ENCODE measurements at regions not wholly inside any gene's neighbourhood (a gene's known extent, or its start where the extent isn't known, plus 50 kb on each side); places are given as distances from the start of the nearest gene placed in this dataset.

DNA sequence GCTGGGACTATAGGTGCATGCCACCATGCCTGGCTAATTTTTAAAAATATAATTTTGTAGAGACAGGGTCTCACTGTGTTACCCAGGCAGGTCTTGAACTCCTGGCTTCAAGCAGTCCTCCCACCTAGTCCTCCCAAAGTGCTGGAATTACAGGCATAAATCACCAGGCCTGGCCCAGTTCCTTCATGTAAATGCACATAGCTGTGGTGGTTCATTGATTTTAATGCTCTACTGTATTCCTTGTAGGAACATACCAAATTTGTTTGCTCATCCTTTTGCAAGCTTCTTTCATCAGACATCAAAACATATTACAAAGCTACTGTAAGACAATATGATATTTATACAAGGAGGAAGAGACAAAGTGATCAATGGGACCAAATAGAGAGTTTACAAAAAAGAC, 237.5 kb upstream of the ESRRG start:
- Histone ChIP-seq H3K4me1 (no peaks in the 10 kb centered on the region), H3K27ac (no peak overlapping the region), H3K4me3 (replicated peaks in 1 of 3) (no peak overlapping the region), H3K9me3 (no peaks in the 10 kb centered on the region), H3K36me3 (no peaks in the 10 kb centered on the region), H3K27me3 (no peaks in the 10 kb centered on the region)
- intact Hi-C loops (cut with DNase I): no loop called here
- no peak for DNase-seq
- TF ChIP-seq POLR2A (IDR thresholded peaks at IDR 0.05) (no peak), CTCF (IDR thresholded peaks at IDR 0.05) (no peak)

DNA sequence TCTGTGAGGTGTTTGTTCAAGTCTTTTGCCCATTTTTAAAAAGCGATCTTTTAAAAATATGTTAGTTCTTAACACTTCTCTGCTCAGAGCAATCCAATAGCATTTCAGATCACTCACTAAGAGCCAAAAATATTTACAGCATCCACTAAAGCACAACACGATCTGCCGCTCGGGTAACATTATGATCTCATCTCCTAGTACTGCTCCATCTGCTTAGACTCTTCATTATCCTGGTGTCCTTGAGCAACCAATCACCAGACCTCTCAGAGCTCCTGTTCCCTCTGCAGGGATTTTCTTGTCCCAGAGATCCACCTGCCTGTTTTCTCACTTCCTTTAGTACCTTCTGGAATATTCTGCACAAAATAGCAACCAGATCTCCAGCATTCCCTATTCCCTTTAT, 235.3 kb upstream of the ESRRG start:
- no peaks in the 10 kb centered on the region for H3K4me1 ChIP-seq
- no peak for TF ChIP-seq CTCF (IDR thresholded peaks at IDR 0.05)
- TF ChIP-seq POLR2A (IDR thresholded peaks at IDR 0.05): no peak
- H3K9me3 ChIP-seq: no peaks in the 10 kb centered on the region
- no peak overlapping the region for H3K27ac ChIP-seq
- no peak for DNase-seq
- H3K36me3 ChIP-seq: no peaks in the 10 kb centered on the region
- intact Hi-C loops (cut with DNase I): no loop called here
- 94 to 96% methylated on average over 4 of the region's 4 CpGs for WGBS, 2 donors
- H3K4me3 ChIP-seq (replicated peaks in 1 of 3): no peak overlapping the region
- H3K27me3 ChIP-seq: no peaks in the 10 kb centered on the region

GRCh38 chr1:216953495-216953894, 230.3 kb upstream of the ESRRG start:
- intact Hi-C loops (cut with DNase I): no loop called here
- WGBS, 2 donors: 93 to 97% methylated on average over 2 of the region's 2 CpGs
- TF ChIP-seq CTCF (IDR thresholded peaks at IDR 0.05) (no peak), POLR2A (IDR thresholded peaks at IDR 0.05) (no peak)
- no peak for DNase-seq
- Histone ChIP-seq H3K36me3 (no peaks in the 10 kb centered on the region), H3K9me3 (no peaks in the 10 kb centered on the region), H3K4me1 (no peaks in the 10 kb centered on the region), H3K4me3 (replicated peaks in 1 of 3) (no peak overlapping the region), H3K27me3 (no peaks in the 10 kb centered on the region), H3K27ac (no peak overlapping the region)

- Histone ChIP-seq H3K4me1 (no peaks in the 10 kb centered on the region), H3K27ac (no peak overlapping the region), H3K4me3 (replicated peaks in 1 of 3) (no peak overlapping the region), H3K9me3 (no peaks in the 10 kb centered on the region), H3K27me3 (no peaks in the 10 kb centered on the region), H3K36me3 (no peaks in the 10 kb centered on the region)
- WGBS, 2 donors: 81 to 85% methylated on average over 6 of the region's 6 CpGs
- intact Hi-C loops (cut with DNase I): no loop called here
- TF ChIP-seq POLR2A (IDR thresholded peaks at IDR 0.05) (no peak), CTCF (IDR thresholded peaks at IDR 0.05) (no peak)
- no peak for DNase-seq
Observed at GRCh38 chr1:216952864-216953263, 229.6 kb upstream of the ESRRG start.

DNA sequence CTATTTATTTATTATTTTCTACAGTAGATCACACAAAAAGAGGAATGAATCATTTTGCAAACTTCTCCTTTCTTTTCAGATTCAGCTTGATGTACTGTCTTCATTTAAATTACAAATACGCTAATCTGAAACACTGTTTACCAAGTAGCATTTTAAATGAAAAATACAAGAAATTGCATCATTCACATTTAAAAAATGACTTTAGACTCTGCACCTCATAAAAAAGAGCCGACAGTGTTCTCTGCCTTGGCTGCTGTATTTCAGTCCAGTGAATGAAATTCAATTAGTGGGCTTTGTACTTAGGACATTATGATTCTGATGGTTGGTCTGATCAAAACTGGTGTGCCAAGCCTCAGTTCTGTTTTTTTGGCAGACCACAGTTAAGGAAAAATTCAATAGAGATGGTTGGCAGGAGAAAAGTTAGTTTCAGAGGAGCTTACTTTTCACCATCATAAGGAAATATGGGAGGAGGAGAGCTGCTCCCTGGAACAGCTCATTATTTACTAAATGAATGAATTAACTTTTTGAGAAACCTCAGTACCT, 222.4 kb upstream of the ESRRG start:
- H3K9me3 ChIP-seq: no peaks in the 10 kb centered on the region
- H3K36me3 ChIP-seq: no peaks in the 10 kb centered on the region
- no peak overlapping the region for H3K4me3 ChIP-seq (replicated peaks in 1 of 3)
- 77 to 84% methylated on average over 2 of the region's 2 CpGs for WGBS, 2 donors
- DNase-seq: no peak
- H3K4me1 ChIP-seq: no peaks in the 10 kb centered on the region
- no peaks in the 10 kb centered on the region for H3K27me3 ChIP-seq
- no peak for TF ChIP-seq CTCF (IDR thresholded peaks at IDR 0.05)
- no peak for TF ChIP-seq POLR2A (IDR thresholded peaks at IDR 0.05)
- no peak overlapping the region for H3K27ac ChIP-seq
- intact Hi-C loops (cut with DNase I): no loop called here
